Erythroblast (primary cell): ENCODE measurements at regions not wholly inside any gene's neighbourhood (a gene's known extent, or its start where the extent isn't known, plus 50 kb on each side); places are given as distances from the start of the nearest gene placed in this dataset.

ENCODE experiments used
- GATA1 ChIP-seq: IDR thresholded peaks from 2 replicates; pipeline ENCODE4 v1.6.1; 2011; ENCODE audit warnings: low read depth, mild to moderate bottlenecking, control low read depth, low read length, moderate library complexity
- POLR2A ChIP-seq: IDR thresholded peaks from 2 replicates; pipeline ENCODE4 v1.6.1; 2011; ENCODE audit warnings: mild to moderate bottlenecking, low read length

DNA sequence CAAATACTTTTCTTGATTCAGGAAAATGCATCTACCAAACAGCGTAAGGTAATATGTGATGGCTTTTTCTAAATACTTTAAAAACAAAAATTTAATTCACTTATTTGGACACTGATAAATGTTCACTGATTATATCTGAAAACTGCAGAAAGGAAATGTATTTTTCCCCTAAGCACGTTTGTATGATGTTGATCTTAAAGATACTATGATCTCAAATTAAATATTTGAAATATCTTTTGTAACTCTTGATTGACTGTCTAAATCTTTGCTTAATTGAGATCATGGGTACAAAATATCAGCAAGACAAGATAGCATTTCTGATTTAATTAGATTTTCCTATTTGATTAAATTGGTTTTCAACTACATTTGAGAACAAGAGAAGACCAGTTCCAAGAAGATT is 281.0 kb upstream of the UGT8 start:
- TF ChIP-seq POLR2A (no peak), GATA1 (no peak)
